Activated CD4-positive, alpha-beta memory T cell treated with anti-CD3 and anti-CD28 coated beads for 36 hours (primary cell): ENCODE measurements at regions not wholly inside any gene's neighbourhood (a gene's known extent, or its start where the extent isn't known, plus 50 kb on each side); places are given as distances from the start of the nearest gene placed in this dataset.

Source experiments
- CTCF ChIA-PET: fragments of 350-600 bp; sonication (Branson Sonifier 250); formaldehyde crosslinking; loops from one replicate; lab custom pipeline; 2021; ENCODE audit warnings: antibody characterized with exemption, inconsistent platforms; lab: Charles Lee
- POLR2A ChIA-PET: fragments of 350-600 bp; sonication (Branson Sonifier 250); formaldehyde crosslinking; loops from one replicate; lab custom pipeline; 2021; ENCODE audit warnings: antibody characterized with exemption; lab: Charles Lee
- DNase-seq: peaks from one replicate; pipeline ENCODE4 v3.0.0-alpha.2; 2020
- H3K27ac Mint-ChIP-seq: one replicate; pipeline ENCODE4 v1.8.0; 2021; ENCODE audit warnings: mixed read lengths
- H3K27me3 Mint-ChIP-seq: one replicate; pipeline ENCODE4 v1.8.0; 2021; ENCODE audit warnings: mixed read lengths
- H3K36me3 Mint-ChIP-seq: one replicate; pipeline ENCODE4 v1.8.0; 2021; ENCODE audit warnings: mixed read lengths
- H3K4me1 Mint-ChIP-seq: one replicate; pipeline ENCODE4 v1.8.0; 2021; ENCODE audit warnings: low read depth, mixed read lengths
- H3K4me3 Mint-ChIP-seq: one replicate; pipeline ENCODE4 v1.8.0; 2021; ENCODE audit warnings: mild to moderate bottlenecking, mixed read lengths
- H3K9me3 Mint-ChIP-seq: one replicate; pipeline ENCODE4 v1.8.0; 2021; ENCODE audit warnings: mixed read lengths
- intact Hi-C: fragments of 100-400 bp; cut with micrococcal nuclease; formaldehyde crosslinking; loops from one replicate; pipeline ENCODE4 v1.15.1; 2023

GRCh38 chr20:22001886-22002285 is 296.4 kb downstream of the PAX1 start:
- Mint-ChIP-seq H3K4me1 (no peaks in the 10 kb centered on the region), H3K4me3 (no peak overlapping the region), H3K9me3 (peaks cover 3% of the 10 kb centered on the region), H3K27me3 (no peaks in the 10 kb centered on the region), H3K27ac (no peak overlapping the region), H3K36me3 (no peaks in the 10 kb centered on the region)
- ChIA-PET CTCF (no interaction called here), POLR2A (no interaction called here)
- intact Hi-C loops = no loop called here
- no peak for DNase-seq

GRCh38 chr20:21995461-21995860 is 290.0 kb downstream of the PAX1 start:
- H3K27me3 Mint-ChIP-seq = no peaks in the 10 kb centered on the region
- no peaks in the 10 kb centered on the region for H3K36me3 Mint-ChIP-seq
- ChIA-PET CTCF (no interaction called here), POLR2A (no interaction called here)
- H3K9me3 Mint-ChIP-seq = peaks cover 11% of the 10 kb centered on the region
- H3K4me3 Mint-ChIP-seq = no peak overlapping the region
- H3K4me1 Mint-ChIP-seq = no peaks in the 10 kb centered on the region
- intact Hi-C loops = no loop called here
- DNase-seq = no peak
- no peak overlapping the region for H3K27ac Mint-ChIP-seq

DNA sequence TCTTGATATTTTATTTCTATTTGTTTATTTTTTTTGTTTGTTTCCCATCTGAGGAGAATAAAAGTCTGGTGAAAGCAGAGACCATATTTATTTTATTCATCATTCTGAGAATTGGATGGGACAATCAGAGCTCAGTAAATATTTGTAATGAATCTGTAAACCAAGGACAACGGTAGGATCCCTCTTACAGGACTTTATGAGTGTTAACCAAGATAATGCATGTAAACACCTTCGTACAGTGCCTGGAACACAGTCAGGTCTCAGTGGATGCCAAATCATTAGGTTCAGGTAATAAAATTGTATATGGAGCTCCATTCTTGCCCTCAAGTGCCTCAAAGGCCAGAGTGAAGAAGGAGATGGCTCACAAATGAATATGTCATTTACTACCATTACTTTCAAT is 288.7 kb downstream of the PAX1 start:
- no peaks in the 10 kb centered on the region for H3K27me3 Mint-ChIP-seq
- intact Hi-C loops = no loop called here
- ChIA-PET POLR2A (no interaction called here), CTCF (no interaction called here)
- no peak for DNase-seq
- peaks cover 9% of the 10 kb centered on the region for H3K9me3 Mint-ChIP-seq
- no peaks in the 10 kb centered on the region for H3K36me3 Mint-ChIP-seq
- no peak overlapping the region for H3K27ac Mint-ChIP-seq
- no peaks in the 10 kb centered on the region for H3K4me1 Mint-ChIP-seq
- H3K4me3 Mint-ChIP-seq = no peak overlapping the region

DNA sequence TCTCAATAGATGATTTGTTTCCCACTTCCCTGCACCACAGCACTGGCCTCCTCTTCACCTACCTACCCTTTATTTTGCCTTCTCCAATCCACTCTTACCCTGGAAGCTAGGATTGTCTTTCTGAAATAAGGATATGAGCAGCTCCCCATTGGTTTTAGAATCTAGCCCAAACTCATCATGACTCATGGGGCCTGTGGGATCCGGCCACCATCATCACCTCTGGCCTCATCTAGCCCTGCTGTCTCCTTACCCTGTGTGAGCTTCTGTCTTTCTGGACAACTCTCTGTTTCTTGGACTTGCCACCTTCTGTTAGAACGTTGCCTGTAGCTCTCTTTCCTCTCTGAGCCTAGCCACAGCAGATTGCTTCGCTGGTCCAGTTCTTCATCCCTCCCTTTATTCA is 277.1 kb downstream of the PAX1 start:
- POLR2A ChIA-PET = no interaction called here
- DNase-seq = no peak
- intact Hi-C loops = no loop called here
- CTCF ChIA-PET = no interaction called here
- no peak overlapping the region for H3K4me3 Mint-ChIP-seq
- no peaks in the 10 kb centered on the region for H3K27me3 Mint-ChIP-seq
- H3K27ac Mint-ChIP-seq = no peak overlapping the region
- H3K4me1 Mint-ChIP-seq = no peaks in the 10 kb centered on the region
- no peaks in the 10 kb centered on the region for H3K36me3 Mint-ChIP-seq
- peaks cover 15% of the 10 kb centered on the region for H3K9me3 Mint-ChIP-seq

DNA sequence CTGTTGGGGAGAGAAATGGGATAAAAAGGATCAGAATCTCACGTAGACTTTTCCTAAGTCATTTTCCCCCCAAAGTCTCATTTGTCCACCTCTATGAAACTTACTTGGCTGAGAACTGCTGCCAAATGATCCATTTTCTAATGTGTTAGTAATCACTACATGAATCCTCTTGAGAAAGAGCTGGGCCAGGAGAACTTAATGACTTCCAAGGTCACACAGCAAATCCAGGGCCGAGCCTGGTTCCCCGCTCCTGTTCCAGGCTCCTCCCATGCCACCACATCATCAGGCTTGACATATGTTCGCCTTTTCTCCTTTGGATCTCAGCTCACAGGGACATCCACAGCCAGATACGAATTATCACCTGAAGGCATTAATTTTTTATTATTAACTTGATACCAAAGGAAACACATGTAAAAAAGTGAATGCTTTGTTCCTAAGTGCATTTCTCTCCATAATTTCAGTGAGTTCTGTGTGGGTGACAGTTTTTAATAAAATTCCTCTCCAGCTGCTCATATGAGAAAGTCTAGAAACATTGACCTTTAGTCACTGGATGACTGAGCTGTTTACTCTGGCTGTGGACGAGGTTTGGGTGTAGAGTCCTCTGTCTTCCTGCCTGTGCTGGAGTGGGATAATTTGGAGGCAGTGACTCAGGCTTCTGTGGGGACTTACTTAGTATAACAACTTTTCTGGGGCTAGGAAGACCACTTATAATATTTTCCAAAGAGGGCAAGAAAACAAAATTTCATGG is 276.3 kb downstream of the PAX1 start:
- H3K9me3 Mint-ChIP-seq = peaks cover 10% of the 10 kb centered on the region
- H3K4me1 Mint-ChIP-seq = no peaks in the 10 kb centered on the region
- H3K4me3 Mint-ChIP-seq = no peak overlapping the region
- H3K27me3 Mint-ChIP-seq = no peaks in the 10 kb centered on the region
- no peak for DNase-seq
- no peaks in the 10 kb centered on the region for H3K36me3 Mint-ChIP-seq
- intact Hi-C loops = no loop called here
- CTCF ChIA-PET = no interaction called here
- POLR2A ChIA-PET = no interaction called here
- H3K27ac Mint-ChIP-seq = no peak overlapping the region

GRCh38 chr20:21981179-21981578 is 275.7 kb downstream of the PAX1 start:
- Mint-ChIP-seq H3K27me3 (no peaks in the 10 kb centered on the region), H3K4me1 (no peaks in the 10 kb centered on the region), H3K4me3 (no peak overlapping the region), H3K9me3 (peaks cover 13% of the 10 kb centered on the region), H3K27ac (no peak overlapping the region), H3K36me3 (no peaks in the 10 kb centered on the region)
- intact Hi-C loops = no loop called here
- DNase-seq = no peak
- ChIA-PET POLR2A (no interaction called here), CTCF (no interaction called here)

DNA sequence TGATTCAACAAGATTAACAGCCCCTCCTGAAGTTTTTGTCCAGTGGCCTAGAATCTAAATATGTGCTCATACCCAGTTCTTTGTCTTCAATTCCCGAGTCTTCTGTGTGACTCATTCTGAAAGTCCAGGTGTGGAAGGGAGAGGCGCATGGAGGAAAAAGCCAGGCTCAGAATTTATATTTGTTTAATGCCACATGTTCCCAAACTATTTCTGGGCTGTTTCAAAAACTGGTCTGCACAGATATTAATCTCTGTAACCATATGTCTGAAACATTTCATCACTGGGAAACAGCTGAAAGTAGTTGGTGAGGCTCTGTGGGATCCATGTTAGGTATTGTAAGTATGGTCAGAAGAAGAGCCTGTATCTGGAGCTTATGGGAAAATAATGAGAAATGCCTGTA is 266.0 kb downstream of the PAX1 start:
- intact Hi-C loops = no loop called here
- Mint-ChIP-seq H3K9me3 (peaks cover 17% of the 10 kb centered on the region), H3K36me3 (no peaks in the 10 kb centered on the region), H3K4me3 (no peak overlapping the region), H3K27me3 (no peaks in the 10 kb centered on the region), H3K4me1 (no peaks in the 10 kb centered on the region), H3K27ac (no peak overlapping the region)
- CTCF ChIA-PET = no interaction called here
- no peak for DNase-seq
- POLR2A ChIA-PET = no interaction called here

DNA sequence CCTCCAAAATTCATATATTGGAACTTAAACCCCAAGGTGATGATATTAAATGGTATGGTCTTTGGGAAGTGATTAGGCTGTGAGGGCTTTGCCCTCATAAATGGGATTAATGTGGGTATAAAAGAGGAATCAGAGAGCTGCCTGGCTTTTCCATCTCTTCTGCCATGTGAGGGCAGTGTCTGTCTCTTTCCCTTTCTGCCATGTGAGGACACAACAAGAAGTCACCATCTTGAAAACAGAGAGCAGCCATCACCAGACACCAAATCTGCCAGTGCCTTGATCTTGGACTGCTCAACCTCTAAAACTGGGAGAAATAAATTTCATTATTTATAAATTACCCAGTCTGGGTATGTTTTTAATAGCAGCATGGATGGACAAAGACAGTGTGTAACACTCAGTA is 263.0 kb downstream of the PAX1 start:
- H3K4me3 Mint-ChIP-seq = no peak overlapping the region
- H3K9me3 Mint-ChIP-seq = peaks cover 2% of the 10 kb centered on the region
- no peak overlapping the region for H3K27ac Mint-ChIP-seq
- no peaks in the 10 kb centered on the region for H3K36me3 Mint-ChIP-seq
- H3K4me1 Mint-ChIP-seq = no peaks in the 10 kb centered on the region
- no peak for DNase-seq
- POLR2A ChIA-PET = no interaction called here
- CTCF ChIA-PET = no interaction called here
- no peaks in the 10 kb centered on the region for H3K27me3 Mint-ChIP-seq
- intact Hi-C loops = no loop called here

DNA sequence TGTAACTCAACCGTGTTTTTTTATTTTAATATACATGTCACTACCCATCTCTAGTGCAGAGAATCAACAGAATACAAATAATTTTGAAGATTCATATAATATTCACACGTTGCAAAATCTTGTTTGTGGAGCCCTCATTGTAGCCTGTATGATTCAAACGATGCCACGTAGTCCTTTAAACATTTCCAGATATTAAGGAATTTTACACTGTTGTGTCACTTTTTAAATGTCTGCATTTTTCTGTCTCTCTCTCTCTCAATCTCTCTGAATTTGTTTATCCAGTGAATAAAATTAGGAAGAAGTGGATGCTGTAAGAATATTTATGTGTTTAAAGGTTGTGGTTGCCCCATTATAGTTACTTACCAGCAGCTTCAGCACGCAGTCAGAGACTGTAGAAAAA is 262.0 kb downstream of the PAX1 start:
- H3K4me1 Mint-ChIP-seq = no peaks in the 10 kb centered on the region
- CTCF ChIA-PET = no interaction called here
- H3K27me3 Mint-ChIP-seq = no peaks in the 10 kb centered on the region
- intact Hi-C loops = no loop called here
- H3K9me3 Mint-ChIP-seq = peaks cover under 1% of the 10 kb centered on the region
- H3K36me3 Mint-ChIP-seq = no peaks in the 10 kb centered on the region
- POLR2A ChIA-PET = no interaction called here
- no peak overlapping the region for H3K4me3 Mint-ChIP-seq
- H3K27ac Mint-ChIP-seq = no peak overlapping the region
- no peak for DNase-seq

GRCh38 chr20:21956591-21956990 is 251.1 kb downstream of the PAX1 start:
- intact Hi-C loops = no loop called here
- Mint-ChIP-seq H3K4me1 (no peaks in the 10 kb centered on the region), H3K9me3 (peaks cover 9% of the 10 kb centered on the region), H3K4me3 (no peak overlapping the region), H3K36me3 (no peaks in the 10 kb centered on the region), H3K27me3 (no peaks in the 10 kb centered on the region), H3K27ac (no peak overlapping the region)
- CTCF ChIA-PET = interaction anchor here (0.7 kb wide), 1 partner anchor 40 kb away, joined by 3 read pairs; no protein-coding TSS in a partner anchor
- DNase-seq = no peak
- POLR2A ChIA-PET = no interaction called here

DNA sequence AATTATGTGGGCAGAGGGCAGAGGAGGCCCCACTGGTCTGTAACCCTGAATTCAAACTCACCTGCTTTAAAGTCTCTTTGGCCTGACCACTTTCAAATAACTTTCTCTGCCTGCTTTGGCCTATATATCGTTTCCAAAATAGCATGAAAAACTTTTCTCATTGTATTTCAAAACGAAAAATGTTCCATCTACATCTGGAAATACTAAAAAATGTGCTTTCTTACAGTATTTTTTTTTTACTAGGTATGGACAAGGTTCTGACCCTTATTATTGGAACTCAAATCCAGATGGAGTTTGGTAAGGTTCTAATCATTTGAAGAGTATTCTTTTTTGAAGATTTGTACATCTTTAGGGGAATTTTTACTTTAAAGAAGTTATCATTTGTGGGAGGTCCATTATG is 241.9 kb downstream of the PAX1 start:
- Mint-ChIP-seq H3K27ac (no peak overlapping the region), H3K27me3 (no peaks in the 10 kb centered on the region), H3K4me1 (no peaks in the 10 kb centered on the region), H3K9me3 (peaks cover 15% of the 10 kb centered on the region), H3K4me3 (no peak overlapping the region), H3K36me3 (no peaks in the 10 kb centered on the region)
- intact Hi-C loops = no loop called here
- ChIA-PET POLR2A (no interaction called here), CTCF (no interaction called here)
- DNase-seq = no peak

DNA sequence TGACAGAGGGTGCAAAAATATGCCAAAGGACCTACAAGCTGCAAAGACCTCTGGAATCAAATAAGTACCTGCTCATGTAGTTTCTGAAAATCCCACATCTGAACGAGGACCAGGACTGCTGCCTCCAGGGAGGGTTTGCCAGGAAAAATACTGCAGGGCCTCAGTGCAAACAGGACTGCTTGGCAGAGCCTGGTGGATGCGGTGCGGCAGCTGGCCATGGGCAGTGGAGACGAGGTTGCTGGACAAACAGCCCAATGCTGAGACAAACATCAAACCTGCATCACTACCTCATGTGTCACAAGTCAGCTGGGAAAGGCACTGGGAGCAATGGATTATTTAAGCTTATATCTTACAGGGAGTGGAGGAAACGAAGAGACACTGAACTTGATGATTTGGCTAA is 238.8 kb downstream of the PAX1 start:
- CTCF ChIA-PET = no interaction called here
- Mint-ChIP-seq H3K4me1 (no peaks in the 10 kb centered on the region), H3K27me3 (no peaks in the 10 kb centered on the region), H3K4me3 (no peak overlapping the region), H3K27ac (no peak overlapping the region), H3K9me3 (peaks cover 20% of the 10 kb centered on the region), H3K36me3 (no peaks in the 10 kb centered on the region)
- DNase-seq = no peak
- POLR2A ChIA-PET = no interaction called here
- intact Hi-C loops = no loop called here

DNA sequence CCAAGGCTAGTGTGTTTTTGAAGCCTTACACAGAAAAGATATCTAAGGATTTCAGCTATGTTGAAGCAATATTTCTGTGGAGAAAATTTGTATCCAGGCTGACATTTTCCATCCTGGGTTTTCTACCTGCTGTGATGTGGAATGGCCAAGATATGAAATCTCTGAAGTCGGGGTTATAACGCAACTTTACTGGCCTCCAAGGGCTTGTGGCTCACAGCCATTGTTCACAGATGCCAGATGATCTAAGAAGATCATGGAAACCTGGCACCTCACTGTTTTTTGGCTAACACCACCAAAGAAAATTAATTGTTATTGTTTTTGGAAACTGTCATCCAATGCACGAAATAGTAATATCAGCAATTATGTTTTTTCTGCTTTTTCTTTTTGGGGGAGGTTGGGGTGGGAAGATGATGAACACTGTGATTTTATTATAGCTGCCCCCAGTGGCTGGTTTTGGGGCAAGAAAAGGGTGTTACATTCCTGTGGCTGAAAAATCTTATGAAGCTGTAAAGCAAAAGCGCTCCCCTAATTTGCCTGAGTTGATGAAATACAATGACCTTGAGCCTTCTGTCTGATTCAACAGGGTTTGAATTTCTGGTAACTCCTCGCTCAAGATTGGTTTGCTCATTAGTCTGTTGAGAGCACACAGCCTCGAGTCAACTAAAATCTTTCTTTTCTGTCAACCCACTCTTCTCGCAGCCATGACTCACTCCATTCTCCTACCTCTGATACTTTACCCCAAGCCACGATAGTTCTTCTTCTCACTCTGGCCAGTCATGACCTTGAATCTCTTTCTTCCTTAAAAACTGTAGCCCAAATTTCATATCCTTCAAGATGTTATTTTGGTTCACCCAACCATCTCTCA is 236.7 kb downstream of the PAX1 start:
- no peaks in the 10 kb centered on the region for H3K36me3 Mint-ChIP-seq
- POLR2A ChIA-PET = no interaction called here
- DNase-seq = no peak
- no peaks in the 10 kb centered on the region for H3K27me3 Mint-ChIP-seq
- H3K9me3 Mint-ChIP-seq = peaks cover 15% of the 10 kb centered on the region
- CTCF ChIA-PET = no interaction called here
- no peaks in the 10 kb centered on the region for H3K4me1 Mint-ChIP-seq
- H3K27ac Mint-ChIP-seq = no peak overlapping the region
- intact Hi-C loops = no loop called here
- no peak overlapping the region for H3K4me3 Mint-ChIP-seq
